Lower leg skin (tissue), 3 donors: ENCODE measurements at regions not wholly inside any gene's neighbourhood (a gene's known extent, or its start where the extent isn't known, plus 50 kb on each side); places are given as distances from the start of the nearest gene placed in this dataset.

Source experiments
- CTCF ChIP-seq, 3 donors: fragments of 450-650 bp; IDR thresholded peaks; one replicate each; pipeline ENCODE4 v1.5.1; 2016; ENCODE audit warnings: antibody characterized with exemption in 3 of 3, mild to moderate bottlenecking in 3 of 3, moderate library complexity in 2 of 3
- POLR2A ChIP-seq, 2 donors: fragments of 450-650 bp; IDR thresholded peaks; one replicate each; pipeline ENCODE4 v1.6.1; 2016 to 2017; ENCODE audit warnings: antibody characterized with exemption in 2 of 2, mild to moderate bottlenecking in 1 of 2, moderate library complexity in 1 of 2

- TF ChIP-seq CTCF (IDR thresholded peaks at IDR 0.05): no peak
- TF ChIP-seq POLR2A (IDR thresholded peaks at IDR 0.05): no peak
These were observed 594.7 kb downstream of the ADGRL2 start for GRCh38 chr1:82395440-82395839.
